H1 (cell line): ENCODE measurements at regions not wholly inside any gene's neighbourhood (a gene's known extent, or its start where the extent isn't known, plus 50 kb on each side); places are given as distances from the start of the nearest gene placed in this dataset.

Experiments
- CTCF ChIA-PET: fragments of 300-600 bp; sonication (Branson Sonifier 250); formaldehyde crosslinking; loops from one replicate; lab custom pipeline; 2021; ENCODE audit not compliant: partially characterized antibody; lab: Charles Lee
- POLR2A ChIA-PET: fragments of 300-600 bp; sonication (Branson Sonifier 250); formaldehyde crosslinking; loops from one replicate; lab custom pipeline; 2021; ENCODE audit warnings: inconsistent platforms; ENCODE audit not compliant: partially characterized antibody; lab: Charles Lee
- DNase-seq, 2 experiments: peaks; one replicate each; pipeline versions ENCODE4 v3.0.0 to v3.0.0-alpha.2; 2010 to 2022; ENCODE audit warnings: low spot score in 2 of 2, low read depth in 1 of 2, mixed read lengths in 1 of 2
- FAIRE-seq: peaks from 2 replicates; lab custom pipeline; 2011; peaks lifted over from hg19 to GRCh38; lab: Jason Lieb, UNC
- H2AFZ ChIP-seq: 2 replicates; pipeline ENCODE4 v1.8.1; 2012; ENCODE audit warnings: low read length, inconsistent platforms
- H2AK5ac ChIP-seq: 2 replicates; pipeline ENCODE4 v1.6.1; 2013; ENCODE audit warnings: low read depth, low read length
- H2BK120ac ChIP-seq: replicated peaks from 2 replicates; pipeline ENCODE3; 2013; ENCODE audit warnings: low read depth, low read length, inconsistent platforms
- H2BK12ac ChIP-seq: 2 replicates; pipeline ENCODE4 v1.6.1; 2013; ENCODE audit warnings: low read depth, low read length
- H2BK15ac ChIP-seq: 2 replicates; pipeline ENCODE4 v1.6.1; 2013; ENCODE audit warnings: low read length
- H2BK20ac ChIP-seq: 2 replicates; pipeline ENCODE4 v1.6.1; 2013; ENCODE audit warnings: low read length
- H2BK5ac ChIP-seq: 2 replicates; pipeline ENCODE4 v1.6.1; 2013; ENCODE audit warnings: low read depth, low read length
- H3K14ac ChIP-seq: 2 replicates; pipeline ENCODE4 v1.6.1; 2013; ENCODE audit warnings: inconsistent platforms; ENCODE audit not compliant: insufficient read length
- H3K18ac ChIP-seq: 2 replicates; pipeline ENCODE4 v1.6.1; 2013; ENCODE audit warnings: low read length; ENCODE audit errors: extremely low read depth
- H3K23ac ChIP-seq: 2 replicates; pipeline ENCODE4 v1.6.1; 2013; ENCODE audit warnings: inconsistent platforms; ENCODE audit not compliant: insufficient read length
- H3K23me2 ChIP-seq: 2 replicates; pipeline ENCODE4 v1.6.1; 2013; ENCODE audit warnings: low read depth, low read length
- H3K27ac ChIP-seq: 2 replicates; pipeline ENCODE4 v1.6.1; 2011; ENCODE audit warnings: low read depth, low read length, inconsistent platforms
- H3K27me3 ChIP-seq, 4 experiments: replicated peaks in 1 of 4; 1 replicate in 1 of 4; 2 replicates in 3 of 4; pipeline versions ENCODE4 v1.6.1 to v1.8.1; 2011 to 2013; ENCODE audit warnings: low read length in 3 of 4, mild to moderate bottlenecking in 3 of 4, inconsistent platforms in 2 of 4, mixed read lengths in 2 of 4, moderate library complexity in 1 of 4; ENCODE audit not compliant: control insufficient read depth in 3 of 4, insufficient read depth in 3 of 4; ENCODE audit errors: extremely low read depth in 1 of 4
- H3K36me3 ChIP-seq, 4 experiments: 2 replicates each; pipeline versions ENCODE4 v1.6.1 to v1.8.1; 2011 to 2013; ENCODE audit warnings: mild to moderate bottlenecking in 4 of 4, low read length in 3 of 4, moderate library complexity in 2 of 4, control low read depth in 1 of 4, inconsistent platforms in 1 of 4; ENCODE audit not compliant: insufficient read depth in 4 of 4, control insufficient read depth in 2 of 4
- H3K4ac ChIP-seq: replicated peaks from 2 replicates; pipeline ENCODE3; 2013; ENCODE audit warnings: low read length, low read depth, mixed read lengths, inconsistent platforms; ENCODE audit not compliant: insufficient read length
- H3K4me1 ChIP-seq, 4 experiments: replicated peaks in 1 of 4; 1 replicate in 1 of 4; 2 replicates in 3 of 4; pipeline versions ENCODE4 v1.6.1 to v1.8.1; 2011 to 2013; ENCODE audit warnings: low read length in 3 of 4, inconsistent platforms in 2 of 4, mixed read lengths in 1 of 4; ENCODE audit not compliant: insufficient read depth in 4 of 4, control insufficient read depth in 3 of 4
- H3K4me2 ChIP-seq, 2 experiments: 2 replicates each; pipeline versions ENCODE4 v1.6.1 to v1.8.1; 2011 to 2013; ENCODE audit warnings: low read depth in 2 of 2, low read length in 2 of 2, control low read depth in 1 of 2, inconsistent platforms in 1 of 2, mild to moderate bottlenecking in 1 of 2; ENCODE audit not compliant: insufficient read depth in 1 of 2
- H3K4me3 ChIP-seq, 4 experiments: fragments of 200-600, 300-600 bp in 1 of 4; sonication (generic), shearing (Covaris generic), sonication (Bioruptor Twin) in 1 of 4; 2 replicates each; pipeline versions ENCODE4 v1.5.1 to v1.8.1; 2011 to 2016; ENCODE audit warnings: low read length in 4 of 4, low read depth in 3 of 4, control low read depth in 2 of 4, inconsistent platforms in 2 of 4, mild to moderate bottlenecking in 2 of 4, mixed read lengths in 1 of 4, moderate library complexity in 1 of 4; ENCODE audit not compliant: insufficient read depth in 2 of 4; ENCODE audit errors: extremely low read depth in 1 of 4
- H3K56ac ChIP-seq: replicated peaks from 2 replicates; pipeline ENCODE3; 2013; ENCODE audit warnings: low read depth, mild to moderate bottlenecking, mixed read lengths, low read length, inconsistent platforms; ENCODE audit not compliant: insufficient read length
- H3K79me1 ChIP-seq: 2 replicates; pipeline ENCODE4 v1.6.1; 2013; ENCODE audit warnings: low read depth, low read length, control low read depth
- H3K79me2 ChIP-seq, 2 experiments: 2 replicates each; pipeline versions ENCODE4 v1.6.1 to v1.8.1; 2012 to 2013; ENCODE audit warnings: low read length in 2 of 2, mild to moderate bottlenecking in 2 of 2, inconsistent platforms in 1 of 2; ENCODE audit not compliant: insufficient read depth in 2 of 2, control insufficient read depth in 1 of 2
- H3K9ac ChIP-seq, 4 experiments: replicated peaks in 1 of 4; 1 replicate in 1 of 4; 2 replicates in 3 of 4; pipeline versions ENCODE4 v1.6.1 to v1.8.1; 2011 to 2013; ENCODE audit warnings: low read depth in 3 of 4, low read length in 3 of 4, control low read depth in 2 of 4, mild to moderate bottlenecking in 2 of 4, moderate library complexity in 2 of 4, inconsistent platforms in 1 of 4; ENCODE audit errors: extremely low read depth in 1 of 4
- H3K9me3 ChIP-seq, 2 experiments: 2 replicates each; pipeline versions ENCODE4 v1.6.1 to v1.8.1; 2012 to 2013; ENCODE audit warnings: mild to moderate bottlenecking in 2 of 2, moderate library complexity in 2 of 2, control low read depth in 1 of 2, inconsistent platforms in 1 of 2, low read depth in 1 of 2, low read length in 1 of 2, mixed read lengths in 1 of 2; ENCODE audit not compliant: insufficient read depth in 2 of 2
- H4K20me1 ChIP-seq, 2 experiments: replicated peaks in 1 of 2; 2 replicates each; pipeline versions ENCODE3 to v1.8.1; 2011 to 2013; ENCODE audit warnings: inconsistent platforms in 2 of 2, low read length in 2 of 2, mild to moderate bottlenecking in 1 of 2; ENCODE audit not compliant: insufficient read depth in 2 of 2, control insufficient read depth in 1 of 2
- H4K5ac ChIP-seq: 2 replicates; pipeline ENCODE4 v1.6.1; 2013; ENCODE audit warnings: low read length, low read depth, mixed read lengths, inconsistent platforms; ENCODE audit not compliant: insufficient read length
- H4K8ac ChIP-seq: 2 replicates; pipeline ENCODE4 v1.8.0; 2013; ENCODE audit warnings: mild to moderate bottlenecking, moderate library complexity, low read length, inconsistent platforms; ENCODE audit not compliant: insufficient read depth; ENCODE audit errors: extremely low read depth
- H4K91ac ChIP-seq: replicated peaks from 2 replicates; pipeline ENCODE3; 2013; ENCODE audit warnings: low read length, mixed read lengths, inconsistent platforms; ENCODE audit not compliant: insufficient read length
- ASH2L ChIP-seq: fragments of 200-600, 300-600 bp; sonication (generic); IDR thresholded peaks from one replicate; pipeline ENCODE4 v1.7.1; 2017; ENCODE audit warnings: low read length
- GTF2F1 ChIP-seq: IDR thresholded peaks from 2 replicates; pipeline ENCODE4 v1.6.1; 2012; ENCODE audit warnings: low read depth, low read length, improper control_type of control experiment, borderline replicate concordance
- POU5F1 ChIP-seq: IDR thresholded peaks from 2 replicates; pipeline ENCODE4 v1.6.1; 2011; ENCODE audit warnings: low read depth, mild to moderate bottlenecking, low read length, moderate library complexity
- RFX5 ChIP-seq: IDR thresholded peaks from 2 replicates; pipeline ENCODE4 v1.6.1; 2011; ENCODE audit warnings: low read depth, low read length, improper control_type of control experiment, borderline replicate concordance
- SP4 ChIP-seq: IDR thresholded peaks from 2 replicates; pipeline ENCODE4 v1.6.1; 2012; ENCODE audit warnings: low read length, inconsistent platforms
- ZNF274 ChIP-seq: IDR thresholded peaks from 2 replicates; pipeline ENCODE4 v1.7.0; 2012; ENCODE audit warnings: low read length, borderline replicate concordance; ENCODE audit errors: extremely low read depth
- WGBS, 2 experiments: shearing (Covaris generic) in 1 of 2; methylation state at CpG; one replicate each; pipeline versions ENCODE4 v1.1.6 to v1.1.7; 2013 to 2015; ENCODE audit warnings: low lambda C conversion rate in 2 of 2, mixed read lengths in 2 of 2, inconsistent platforms in 1 of 2, low coverage in 1 of 2, missing lambda C conversion rate in 1 of 2; ENCODE audit not compliant: insufficient replicate concordance in 2 of 2, insufficient coverage in 1 of 2, insufficient read length in 1 of 2; ENCODE audit errors: extremely low coverage in 1 of 2, missing lambda C conversion rate in 1 of 2; 5-methylcytosine and 5-hydroxymethylcytosine counted together

GRCh38 chr3:78275420-78275852 lies 1235.5 kb downstream of the ROBO2 start:
- H2AFZ ChIP-seq = no peak overlapping the region
- CTCF ChIA-PET = interaction anchor here (1.0 to 3.9 kb wide), 2 partner anchors 305 to 369 kb away, joined by 3 to 30 read pairs; no protein-coding TSS in a partner anchor
- TF ChIP-seq POU5F1 (no peak), RFX5 (no peak), ASH2L (no peak), GTF2F1 (no peak), SP4 (no peak), ZNF274 (no peak)

More at GRCh38 chr3:78275420-78275852, 1235.5 kb downstream of the ROBO2 start:
- no peak overlapping the region for H3K9ac ChIP-seq
- no peak overlapping the region for H4K5ac ChIP-seq
- H2BK20ac ChIP-seq = no peak overlapping the region
- no peak overlapping the region for H3K27ac ChIP-seq
- H3K4me2 ChIP-seq = no peak overlapping the region
- FAIRE-seq (no peak), DNase-seq (no peak)
- no peak overlapping the region for H3K4me3 ChIP-seq
- H3K23me2 ChIP-seq = no peaks in the 10 kb centered on the region
- H2BK120ac ChIP-seq = no peak overlapping the region
- no peak overlapping the region for H3K56ac ChIP-seq
- peaks cover 0 to 5% (median 3%) of the 10 kb centered on the region in 4 experiments; a peak in 4 of 7 replicates for H3K4me1 ChIP-seq
- 88 to 100% methylated on average over 1 to 3 of the region's 3 CpGs for WGBS, 2 experiments
- H3K79me1 ChIP-seq = no peaks in the 10 kb centered on the region
- H3K23ac ChIP-seq = no peak overlapping the region
- no peak overlapping the region for H3K14ac ChIP-seq
- POLR2A ChIA-PET = no interaction called here
- H3K18ac ChIP-seq = no peak overlapping the region
- H2BK12ac ChIP-seq = no peak overlapping the region
- H3K9me3 ChIP-seq = no peaks in the 10 kb centered on the region
- no peaks in the 10 kb centered on the region for H3K36me3 ChIP-seq
- no peaks in the 10 kb centered on the region for H3K79me2 ChIP-seq
- H3K27me3 ChIP-seq = no peaks in the 10 kb centered on the region
- no peak overlapping the region for H3K4ac ChIP-seq
- H2BK5ac ChIP-seq = no peak overlapping the region
- H4K91ac ChIP-seq = no peak overlapping the region
- H4K20me1 ChIP-seq = no peaks in the 10 kb centered on the region
- H4K8ac ChIP-seq = no peak overlapping the region
- no peak overlapping the region for H2AK5ac ChIP-seq
- H2BK15ac ChIP-seq = no peak overlapping the region
